HEK293 (cell line): ENCODE measurements at regions not wholly inside any gene's neighbourhood (a gene's known extent, or its start where the extent isn't known, plus 50 kb on each side); places are given as distances from the start of the nearest gene placed in this dataset.

Experiments
- CTCF ChIA-PET: fragments of 350-600 bp; formaldehyde crosslinking; extraction: SDS; loops from one replicate; lab custom pipeline; 2021; ENCODE audit warnings: antibody characterized with exemption; lab: Yijun Ruan, JAX
- POLR2A ChIA-PET: fragments of 300-600 bp; formaldehyde crosslinking; extraction: SDS; loops from one replicate; lab custom pipeline; 2020; ENCODE audit warnings: antibody characterized with exemption, inconsistent platforms; lab: Yijun Ruan, JAX
- H3K27ac ChIP-seq: fragments of 200-500 bp; sonication (Bioruptor generic); 2 replicates; pipeline ENCODE4 v1.5.1; 2014; ENCODE audit warnings: low read depth, low read length, control low read depth, inconsistent platforms; ENCODE audit errors: extremely low read depth
- H3K36me3 ChIP-seq, 2 experiments: fragments of 200-500 bp in 1 of 2; sonication (Bioruptor generic) in 1 of 2; 1 replicate in 1 of 2; 2 replicates in 1 of 2; pipeline ENCODE4 v1.5.1; 2014 to 2017; ENCODE audit warnings: inconsistent platforms in 2 of 2, low read length in 2 of 2; ENCODE audit not compliant: control insufficient read depth in 2 of 2, insufficient read depth in 1 of 2
- H3K4me1 ChIP-seq: fragments of 200-500 bp; sonication (Bioruptor generic); 2 replicates; pipeline ENCODE4 v1.5.1; 2014; ENCODE audit warnings: mild to moderate bottlenecking, low read length, inconsistent platforms; ENCODE audit not compliant: control insufficient read depth, insufficient read depth
- H3K4me3 ChIP-seq: 2 replicates; pipeline ENCODE4 v1.5.1; 2011; ENCODE audit warnings: low read depth, mild to moderate bottlenecking, control low read depth, low read length, moderate library complexity
- H3K9me3 ChIP-seq: fragments of 200-500 bp; sonication (Bioruptor generic); 2 replicates; pipeline ENCODE4 v1.5.1; 2014; ENCODE audit warnings: low read depth, low read length, inconsistent platforms; ENCODE audit not compliant: control insufficient read depth, insufficient read depth
- GLIS2 ChIP-seq: fragments of 450-650 bp; formaldehyde crosslinking; IDR thresholded peaks from 2 replicates; pipeline ENCODE4 v1.5.1; 2016; ENCODE audit warnings: missing biosample characterization, missing genetic modification characterization
- IKZF3 ChIP-seq: fragments of 450-650 bp; IDR thresholded peaks from 2 replicates; pipeline ENCODE4 v1.5.0; 2018; ENCODE audit warnings: missing biosample characterization, mild to moderate bottlenecking, missing genetic modification characterization, moderate library complexity
- INSM2 ChIP-seq: fragments of 450-650 bp; formaldehyde crosslinking; IDR thresholded peaks from 2 replicates; pipeline ENCODE4 v1.5.1; 2016; ENCODE audit warnings: missing biosample characterization, missing genetic modification characterization
- ZBTB20 ChIP-seq: fragments of 450-650 bp; formaldehyde crosslinking; IDR thresholded peaks from 2 replicates; pipeline ENCODE4 v1.5.1; 2016; ENCODE audit warnings: missing biosample characterization, missing genetic modification characterization
- ZBTB44 ChIP-seq: fragments of 450-650 bp; IDR thresholded peaks from 2 replicates; pipeline ENCODE4 v1.5.1; 2018; ENCODE audit warnings: missing biosample characterization, mild to moderate bottlenecking, missing genetic modification characterization
- ZBTB7A ChIP-seq: fragments of 450-650 bp; formaldehyde crosslinking; IDR thresholded peaks from 2 replicates; pipeline ENCODE4 v1.5.1; 2016; ENCODE audit warnings: low read depth, missing biosample characterization, missing genetic modification characterization
- ZBTB8A ChIP-seq: fragments of 450-650 bp; formaldehyde crosslinking; IDR thresholded peaks from 2 replicates; pipeline ENCODE4 v1.5.1; 2016; ENCODE audit warnings: missing biosample characterization, missing genetic modification characterization
- ZFP37 ChIP-seq: fragments of 450-650 bp; formaldehyde crosslinking; IDR thresholded peaks from 2 replicates; pipeline ENCODE4 v1.5.1; 2016; ENCODE audit warnings: missing biosample characterization, missing genetic modification characterization
- ZFP69B ChIP-seq: fragments of 450-650 bp; formaldehyde crosslinking; IDR thresholded peaks from 2 replicates; pipeline ENCODE4 v1.5.1; 2016; ENCODE audit warnings: missing biosample characterization, missing genetic modification characterization
- ZNF157 ChIP-seq: fragments of 450-650 bp; formaldehyde crosslinking; IDR thresholded peaks from 2 replicates; pipeline ENCODE4 v1.5.1; 2016; ENCODE audit warnings: missing biosample characterization, missing genetic modification characterization
- ZNF214 ChIP-seq: fragments of 450-650 bp; formaldehyde crosslinking; IDR thresholded peaks from 2 replicates; pipeline ENCODE4 v1.5.1; 2017; ENCODE audit warnings: missing biosample characterization, mild to moderate bottlenecking, missing genetic modification characterization, borderline replicate concordance
- ZNF274 ChIP-seq, 2 experiments: fragments of 200-500 bp in 1 of 2; fragments of 450-650 bp in 1 of 2; sonication (Bioruptor generic) in 1 of 2; formaldehyde crosslinking in 1 of 2; IDR thresholded peaks; 2 replicates each; pipeline versions ENCODE4 v1.5.1 to v1.6.1; 2014 to 2016; ENCODE audit warnings: borderline replicate concordance in 1 of 2, inconsistent platforms in 1 of 2, low read length in 1 of 2, missing biosample characterization in 1 of 2, missing genetic modification characterization in 1 of 2
- ZNF350 ChIP-seq: fragments of 450-650 bp; formaldehyde crosslinking; IDR thresholded peaks from 2 replicates; pipeline ENCODE4 v1.5.0; 2017; ENCODE audit warnings: missing biosample characterization, mild to moderate bottlenecking, missing genetic modification characterization
- ZNF37A ChIP-seq: fragments of 450-650 bp; IDR thresholded peaks from 2 replicates; pipeline ENCODE4 v1.5.1; 2018; ENCODE audit warnings: missing biosample characterization, missing genetic modification characterization
- ZNF394 ChIP-seq: fragments of 450-650 bp; formaldehyde crosslinking; IDR thresholded peaks from 2 replicates; pipeline ENCODE4 v1.5.1; 2016; ENCODE audit warnings: missing biosample characterization, missing genetic modification characterization, mild to moderate bottlenecking, moderate library complexity, borderline replicate concordance
- ZNF473 ChIP-seq: fragments of 450-650 bp; formaldehyde crosslinking; IDR thresholded peaks from 2 replicates; pipeline ENCODE4 v1.5.1; 2017; ENCODE audit warnings: missing biosample characterization, missing genetic modification characterization
- ZNF510 ChIP-seq: fragments of 450-650 bp; formaldehyde crosslinking; IDR thresholded peaks from 2 replicates; pipeline ENCODE4 v1.5.1; 2018; ENCODE audit warnings: mild to moderate bottlenecking, missing genetic modification characterization, missing biosample characterization; ENCODE audit not compliant: insufficient replicate concordance
- ZNF610 ChIP-seq: fragments of 450-650 bp; formaldehyde crosslinking; IDR thresholded peaks from 2 replicates; pipeline ENCODE4 v1.5.1; 2016; ENCODE audit warnings: missing biosample characterization, missing genetic modification characterization, borderline replicate concordance
- ZNF629 ChIP-seq: fragments of 450-650 bp; formaldehyde crosslinking; IDR thresholded peaks from 2 replicates; pipeline ENCODE4 v1.5.1; 2017; ENCODE audit warnings: missing biosample characterization, missing genetic modification characterization
- ZNF645 ChIP-seq: fragments of 450-650 bp; formaldehyde crosslinking; IDR thresholded peaks from 2 replicates; pipeline ENCODE4; 2016; ENCODE audit warnings: missing biosample characterization, missing genetic modification characterization
- ZNF747 ChIP-seq: fragments of 450-650 bp; formaldehyde crosslinking; IDR thresholded peaks from 2 replicates; pipeline ENCODE4 v1.5.1; 2016; ENCODE audit warnings: missing biosample characterization, missing genetic modification characterization
- ZNF843 ChIP-seq: fragments of 450-650 bp; formaldehyde crosslinking; IDR thresholded peaks from 2 replicates; pipeline ENCODE4 v1.5.1; 2016; ENCODE audit warnings: missing biosample characterization, missing genetic modification characterization

GRCh38 chr2:123695426-123695825 lies 329.7 kb upstream of the CNTNAP5 start:
- ChIA-PET POLR2A (no interaction called here), CTCF (no interaction called here)
- H3K4me3 ChIP-seq = no peak overlapping the region
- TF ChIP-seq ZNF37A (tag by site-specific recombination) (no peak), ZNF274 (IDR thresholded peaks at IDR 0.05; ENCODE audit: low read length) (no peak), ZNF274 (tag by site-specific recombination; IDR thresholded peaks at IDR 0.05; ENCODE audit: borderline replicate concordance) (no peak), ZNF350 (tag by site-specific recombination) (no peak), ZBTB44 (tag by site-specific recombination) (no peak), ZBTB20 (tag by site-specific recombination) (no peak)
- no peak overlapping the region for H3K27ac ChIP-seq
- H3K36me3 ChIP-seq = no peaks in the 10 kb centered on the region
- H3K4me1 ChIP-seq = no peaks in the 10 kb centered on the region
- H3K9me3 ChIP-seq = no peaks in the 10 kb centered on the region

- no peak overlapping the region for H3K27ac ChIP-seq
- H3K4me1 ChIP-seq = no peaks in the 10 kb centered on the region
- CTCF ChIA-PET = no interaction called here
- TF ChIP-seq ZBTB44 (tag by site-specific recombination) (no peak), INSM2 (tag by site-specific recombination) (no peak), ZNF610 (tag by site-specific recombination) (no peak), ZNF645 (tag by site-specific recombination) (no peak), ZBTB7A (tag by site-specific recombination) (no peak), ZNF214 (no peak), ZFP69B (tag by site-specific recombination) (no peak), GLIS2 (no peak), ZNF157 (tag by site-specific recombination) (no peak), ZNF510 (tag by site-specific recombination) (no peak), ZNF473 (tag by site-specific recombination) (no peak), ZBTB8A (tag by site-specific recombination) (no peak), ZNF394 (tag by site-specific recombination) (no peak), ZNF629 (tag by site-specific recombination) (no peak), ZNF843 (tag by site-specific recombination) (no peak), IKZF3 (no peak), ZFP37 (tag by site-specific recombination) (no peak), ZNF747 (tag by site-specific recombination) (no peak)
- TF ChIP-seq, all 188 proteins: peak for 0
- Histone ChIP-seq H3K36me3 (no peaks in the 10 kb centered on the region), H3K4me3 (no peak overlapping the region), H3K9me3 (no peaks in the 10 kb centered on the region)
- POLR2A ChIA-PET = no interaction called here
These were observed 329.1 kb upstream of the CNTNAP5 start for GRCh38 chr2:123696021-123696420.
